NAMALWA (cell line): ENCODE measurements at regions not wholly inside any gene's neighbourhood (a gene's known extent, or its start where the extent isn't known, plus 50 kb on each side); places are given as distances from the start of the nearest gene placed in this dataset.

Source experiments
- DNase-seq: peaks from one replicate; pipeline ENCODE4 v3.0.0-alpha.2; 2015; ENCODE audit warnings: low spot score

DNA sequence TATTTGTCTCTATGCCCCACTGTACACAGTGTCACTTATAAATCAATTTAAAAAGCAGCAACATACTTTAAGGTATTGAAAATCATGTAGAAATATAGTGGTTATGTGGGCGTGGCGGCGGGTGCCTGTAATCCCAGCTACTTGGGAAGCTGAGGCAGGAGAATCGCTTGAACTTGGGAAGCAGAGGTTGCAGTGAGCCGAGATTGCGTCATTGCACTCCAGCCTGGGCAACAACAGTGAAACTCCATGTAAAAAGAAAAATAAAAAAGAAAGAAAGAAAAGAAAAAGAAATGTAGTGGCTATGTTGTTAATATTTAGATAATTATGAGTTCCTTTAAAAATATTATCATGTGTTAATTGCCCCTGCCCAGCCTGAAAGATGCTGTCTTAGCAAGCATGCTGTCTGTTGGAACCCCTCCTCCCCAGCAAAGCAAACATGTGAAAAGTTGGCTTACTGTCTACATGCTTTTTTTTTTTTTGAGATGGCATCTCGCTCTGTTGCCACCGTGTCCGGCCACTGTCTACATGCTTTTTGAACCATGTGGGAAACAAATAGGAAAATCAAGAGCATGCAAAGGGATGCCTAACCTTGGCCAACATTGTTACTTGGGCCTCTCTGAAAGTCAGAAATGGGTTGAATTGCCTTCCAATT lies 151.4 kb upstream of the TSHZ2 start:
- no peak for DNase-seq

DNA sequence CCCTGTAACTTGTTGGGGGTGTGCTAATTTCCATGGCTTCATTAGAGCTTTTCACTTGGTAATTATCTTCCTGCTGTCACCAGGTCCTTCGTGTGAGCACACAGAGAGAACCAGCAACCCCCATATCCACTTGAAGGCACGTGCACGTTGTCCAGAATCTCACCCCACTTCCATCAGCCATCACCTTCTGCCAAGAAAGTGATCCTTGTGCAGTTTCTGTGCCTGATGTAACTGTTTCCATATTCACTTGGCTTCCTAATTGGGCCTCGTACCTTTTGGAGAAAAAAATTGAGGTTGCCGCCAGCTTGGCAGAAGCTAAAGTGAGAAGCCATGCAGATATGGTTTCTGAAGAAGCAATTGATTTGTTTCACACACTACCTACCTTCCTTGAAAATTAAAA lies 153.7 kb upstream of the TSHZ2 start:
- no peak for DNase-seq

DNA sequence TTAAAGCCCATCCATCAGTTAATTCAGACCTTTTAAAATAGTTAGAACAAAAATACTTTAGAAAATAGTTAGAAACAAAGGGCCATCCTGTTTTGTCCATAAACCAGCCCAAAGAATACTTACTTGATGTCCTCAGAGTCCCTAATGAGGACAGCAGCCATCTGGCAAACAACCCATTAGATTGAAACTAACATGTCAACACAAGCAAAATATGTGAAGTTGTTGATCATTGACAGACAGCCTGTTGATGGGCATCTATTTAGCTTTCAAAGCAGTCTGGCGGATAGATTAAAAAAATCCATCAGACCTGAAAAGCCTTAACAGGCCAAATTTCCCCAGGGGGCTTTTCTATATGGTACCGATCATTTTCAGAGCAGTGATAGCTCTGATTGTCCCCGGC lies 154.2 kb upstream of the TSHZ2 start:
- DNase-seq: no peak

DNA sequence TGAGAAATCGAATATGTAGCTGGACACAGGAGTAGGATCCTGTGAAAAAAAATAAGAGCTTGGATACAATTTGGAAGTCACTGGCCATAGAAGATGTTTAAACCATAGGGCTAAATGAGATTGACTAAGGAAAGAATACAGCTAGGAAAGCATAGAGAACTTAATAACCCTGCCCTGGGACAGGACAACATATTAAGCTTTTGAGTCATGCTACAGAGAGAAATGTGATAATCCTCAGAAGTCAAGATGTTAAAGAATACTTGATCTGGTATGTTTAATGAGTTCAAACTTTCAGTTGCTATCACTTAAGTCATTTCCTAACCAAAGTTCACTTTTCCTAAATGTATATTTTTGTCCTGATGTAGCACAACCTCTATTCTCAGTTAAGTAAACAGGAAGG lies 154.6 kb upstream of the TSHZ2 start:
- DNase-seq: no peak

DNA sequence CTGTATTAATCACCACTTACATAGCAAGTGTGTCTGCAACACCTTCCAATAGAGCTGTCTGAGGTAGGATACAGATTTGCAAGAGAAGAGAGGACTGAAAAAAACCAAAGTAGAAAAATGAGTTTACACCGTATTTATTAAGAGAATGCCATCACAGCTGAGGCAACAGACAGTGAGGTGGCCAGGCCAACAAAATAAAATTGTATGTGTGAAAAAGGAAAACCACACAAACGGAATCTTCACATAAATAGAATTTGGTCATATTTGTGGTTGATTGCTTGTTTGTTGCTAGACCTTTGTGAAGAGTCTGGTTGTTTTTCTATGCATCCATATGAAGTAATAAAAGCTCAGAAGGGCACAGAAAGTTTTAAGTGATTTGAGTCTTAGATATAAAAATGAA lies 157.8 kb upstream of the TSHZ2 start:
- DNase-seq: no peak

DNA sequence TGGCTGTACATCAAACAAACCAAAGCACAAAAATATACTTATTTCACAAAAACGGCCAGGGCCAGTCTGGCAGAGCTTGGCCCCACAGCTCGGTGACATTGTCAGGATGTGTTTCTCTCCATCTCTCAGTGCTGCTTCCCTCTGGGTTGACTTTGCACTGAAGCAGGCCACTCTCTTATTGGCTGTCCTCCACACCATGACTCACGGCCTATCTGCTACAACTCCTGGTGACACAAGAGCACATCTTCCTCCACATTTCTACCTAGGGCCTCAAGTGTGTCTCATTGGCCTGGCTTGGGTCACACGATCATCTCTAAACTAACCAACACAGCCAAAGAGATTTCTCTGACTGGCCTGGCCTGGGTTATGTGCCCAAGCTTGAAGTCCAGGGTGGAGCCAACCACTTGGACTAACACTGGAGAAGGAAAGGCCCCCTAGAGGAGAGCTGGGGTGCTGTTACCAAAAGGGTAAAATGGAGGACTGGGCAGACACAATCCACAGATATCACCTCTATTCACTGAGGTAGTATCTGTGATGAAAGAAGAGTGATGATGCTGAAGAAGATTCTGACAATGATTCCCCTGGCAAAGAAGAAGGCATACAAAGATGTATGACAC lies 159.8 kb upstream of the TSHZ2 start:
- peak; percentile 18 for DNase-seq

DNA sequence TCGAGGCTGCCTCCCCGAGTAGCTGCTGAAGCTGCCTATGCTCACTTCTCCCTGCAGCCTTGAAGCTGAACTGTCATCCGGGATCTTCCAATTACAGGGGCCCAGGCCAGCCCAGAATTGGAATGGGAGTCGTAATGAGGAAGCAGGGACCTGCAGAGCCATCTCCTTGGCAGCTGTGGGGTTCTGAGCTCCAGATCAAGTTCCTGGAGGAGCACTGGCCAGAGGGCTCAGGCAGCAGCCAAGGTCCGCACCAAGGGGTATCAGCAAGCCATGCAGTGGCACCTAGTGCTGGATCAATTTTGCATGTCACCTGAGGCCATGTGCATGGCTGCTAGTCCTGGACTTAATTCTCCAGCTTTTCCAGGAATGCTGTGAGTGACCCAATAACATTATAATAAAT lies 163.2 kb upstream of the TSHZ2 start:
- DNase-seq: no peak

DNA sequence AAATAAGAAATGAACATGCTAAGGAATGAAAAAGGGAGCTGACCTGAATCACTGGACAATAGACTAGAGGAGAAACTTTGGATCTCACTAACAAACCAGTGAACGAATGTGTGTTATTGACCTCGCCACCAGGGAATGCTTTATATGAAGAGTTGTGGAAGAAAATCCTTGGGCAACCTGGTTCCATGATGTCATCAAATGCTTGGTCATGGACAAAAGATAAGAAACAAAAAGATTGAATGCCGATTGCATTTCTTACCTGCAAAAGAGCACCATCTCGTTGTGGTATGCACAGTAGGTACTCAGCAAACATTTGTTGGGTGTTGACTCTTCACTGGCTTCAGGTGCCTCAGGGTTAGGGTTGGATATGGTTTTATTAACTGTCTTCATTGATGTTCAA lies 165.2 kb upstream of the TSHZ2 start:
- no peak for DNase-seq

DNA sequence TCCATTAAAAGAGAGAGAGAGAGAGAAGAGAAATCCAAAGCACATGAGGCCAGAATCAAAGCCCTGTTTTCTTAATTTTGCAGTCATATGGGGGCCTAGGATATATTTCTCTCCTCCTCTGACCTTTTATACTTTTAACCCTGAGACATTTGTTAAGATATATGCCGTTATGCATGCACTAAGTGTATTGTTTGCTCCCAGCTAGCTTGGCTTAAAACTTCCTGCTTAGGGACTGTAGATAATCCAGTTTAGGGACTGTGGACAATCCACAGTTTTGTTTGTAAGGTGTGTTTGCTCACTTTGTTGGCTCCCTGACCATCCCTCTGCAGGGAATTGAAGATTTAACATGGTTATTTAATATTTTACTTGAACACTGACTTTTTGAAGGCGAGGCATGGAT lies 166.3 kb upstream of the TSHZ2 start:
- DNase-seq: no peak

DNA sequence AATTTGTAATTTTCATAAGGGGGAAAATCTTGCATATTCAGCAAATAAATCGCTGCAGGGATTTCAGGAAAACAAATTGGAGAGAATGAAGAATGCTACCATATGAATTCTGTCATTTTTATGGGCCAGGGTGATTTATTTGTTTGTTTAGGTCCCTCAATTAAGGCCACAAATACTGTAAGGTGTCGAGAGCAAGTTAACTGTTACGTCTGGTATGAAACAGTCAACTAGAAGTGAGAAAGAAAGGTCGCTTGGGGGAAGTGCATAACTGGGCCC lies 166.9 kb upstream of the TSHZ2 start:
- no peak for DNase-seq

DNA sequence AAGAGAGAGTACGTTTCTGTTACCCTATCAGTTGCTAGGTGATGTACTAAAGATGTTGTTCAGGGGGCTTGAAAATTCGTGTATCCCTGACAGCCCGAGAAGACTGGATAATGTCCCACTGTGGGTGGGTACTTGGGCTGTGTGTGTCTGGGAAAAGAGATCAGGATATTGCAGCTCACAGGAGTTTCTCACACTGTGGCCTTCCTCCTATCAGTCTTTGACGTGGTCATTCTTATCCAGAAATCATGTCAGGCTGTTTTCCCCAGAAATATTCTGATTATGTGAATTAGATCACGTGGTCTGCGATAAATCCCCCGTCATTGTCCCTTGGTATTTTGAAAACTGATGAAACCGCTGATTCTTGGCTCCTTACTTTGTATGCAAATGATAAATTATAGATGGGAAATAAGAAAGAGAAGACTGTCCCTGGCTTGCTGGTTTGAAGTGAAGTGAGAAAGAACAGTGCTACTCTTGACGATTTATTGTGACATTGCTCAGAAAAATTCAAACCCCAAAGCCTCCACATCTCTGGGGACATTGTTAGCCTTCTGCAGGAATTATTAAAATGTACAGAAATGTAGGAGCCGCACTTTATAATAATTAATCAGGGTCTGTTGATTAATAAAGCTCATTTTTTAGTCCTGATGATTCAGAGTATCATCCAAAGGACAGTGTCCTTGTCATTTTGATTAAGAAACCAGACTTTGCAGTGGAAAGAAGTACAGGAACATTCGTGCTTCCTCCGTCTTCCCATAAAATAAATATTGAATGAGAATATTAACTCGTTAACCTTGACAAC lies 167.5 kb upstream of the TSHZ2 start:
- DNase-seq: no peak

DNA sequence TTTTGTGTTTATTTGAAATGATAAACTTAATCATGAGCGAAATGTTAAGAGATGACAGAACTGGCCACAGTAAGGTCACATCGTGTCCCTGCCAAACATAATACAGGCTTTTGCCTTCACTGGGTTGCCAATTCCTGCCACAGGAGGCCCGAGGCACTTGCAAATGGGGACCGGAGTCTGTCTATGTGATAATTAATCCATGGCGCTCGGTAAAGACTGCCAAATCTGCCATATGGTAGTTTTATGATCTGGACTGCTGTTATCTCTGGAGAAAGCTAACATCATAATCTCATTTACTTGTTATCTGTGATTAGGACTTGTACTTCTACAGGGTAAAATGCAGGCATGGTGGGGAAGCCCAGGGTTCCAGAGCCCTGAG lies 170.5 kb upstream of the TSHZ2 start:
- DNase-seq: no peak

DNA sequence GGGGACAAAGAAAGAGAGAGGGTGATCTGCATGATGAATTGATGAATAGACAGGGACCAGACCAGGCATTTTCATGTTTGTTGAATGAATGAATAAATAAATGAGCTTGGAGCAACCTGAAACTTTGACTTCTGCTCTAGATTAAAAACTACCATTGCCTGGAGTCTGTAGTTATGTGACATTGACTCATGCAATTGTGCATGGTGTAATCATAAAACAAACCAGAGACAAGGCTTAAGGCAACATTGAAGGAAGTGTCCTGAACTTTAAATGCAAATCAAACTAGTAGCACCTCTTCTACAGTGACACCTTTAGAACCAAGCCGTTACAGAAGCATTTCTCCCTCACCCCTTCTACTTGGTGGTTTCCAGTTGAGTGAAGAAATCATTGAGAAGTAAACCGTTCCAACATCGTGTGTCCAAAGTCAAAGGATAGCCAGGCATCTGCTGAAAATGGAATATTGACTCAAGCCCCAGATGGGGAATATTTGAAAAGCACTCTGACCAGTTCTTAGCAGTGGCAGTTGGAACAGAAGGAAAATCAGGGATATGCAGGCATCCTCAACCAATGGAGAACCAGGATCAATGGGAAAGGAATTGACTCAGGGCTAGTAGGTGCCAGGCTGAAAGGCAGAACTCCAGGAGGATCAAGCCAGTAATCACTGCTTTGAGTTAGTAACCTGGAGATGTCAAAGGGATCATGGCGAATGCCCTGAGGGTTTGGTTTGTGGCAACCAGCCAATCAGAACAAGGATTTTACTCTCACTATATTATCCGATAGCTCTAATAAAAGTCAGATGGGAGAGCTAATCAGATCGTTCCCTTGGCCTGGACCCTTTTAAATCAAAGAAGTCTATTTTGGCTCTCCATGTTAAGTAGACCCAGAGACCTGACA lies 171.2 kb upstream of the TSHZ2 start:
- DNase-seq: no peak

DNA sequence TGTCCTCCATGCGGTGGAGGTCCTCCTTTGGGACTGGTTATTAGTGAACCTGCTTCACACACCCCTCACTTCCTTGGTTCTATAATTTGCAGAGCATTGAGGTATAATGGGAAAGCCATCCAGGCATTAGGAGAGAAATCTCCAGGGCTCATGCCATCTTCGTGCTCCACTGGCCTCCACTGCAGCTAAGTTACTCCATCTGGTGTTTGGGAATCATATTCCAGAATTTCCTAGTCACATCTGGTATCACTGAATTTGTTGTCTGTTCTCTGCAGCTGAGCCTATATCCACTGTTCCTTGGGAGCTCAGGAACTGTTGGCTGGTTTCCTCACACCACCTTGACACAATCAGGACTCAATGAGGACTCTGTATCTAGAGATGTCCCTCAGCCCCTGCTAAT lies 173.0 kb upstream of the TSHZ2 start:
- DNase-seq: no peak

DNA sequence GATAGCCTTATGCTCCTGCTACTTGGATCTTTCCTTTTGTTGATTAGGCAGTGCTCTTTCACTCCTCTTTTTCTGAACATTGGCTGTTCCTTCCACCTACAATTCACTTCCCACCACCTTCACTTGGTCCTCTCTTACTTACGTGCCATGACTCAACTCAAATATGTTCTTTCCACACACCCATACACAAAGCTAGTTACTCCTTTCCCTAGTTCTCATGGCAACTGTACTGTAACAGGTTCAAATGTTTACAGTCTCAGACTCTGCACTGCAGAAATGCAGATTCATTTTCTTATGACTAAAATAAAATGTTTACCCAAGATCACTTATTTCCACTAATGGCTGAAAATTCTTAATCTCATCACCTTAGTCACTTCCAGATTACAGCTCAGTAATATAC lies 174.0 kb upstream of the TSHZ2 start:
- DNase-seq: no peak

DNA sequence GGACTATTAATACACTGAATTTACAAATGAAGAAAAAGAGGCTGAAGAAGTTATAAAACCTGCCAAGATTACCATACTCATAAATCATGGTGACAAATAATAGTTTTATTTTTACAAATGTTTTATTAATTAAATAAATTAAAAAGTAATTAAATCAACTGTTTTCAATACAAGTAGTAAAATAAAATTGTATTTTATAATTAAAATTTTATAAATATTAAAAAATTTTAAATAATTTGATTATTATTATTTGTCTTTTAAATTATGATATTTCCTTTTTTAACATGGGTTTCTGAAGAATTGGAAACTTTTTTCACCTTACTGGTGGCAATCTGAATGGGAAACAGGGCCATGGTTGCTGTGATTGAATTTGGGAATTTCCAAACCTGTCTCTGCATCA lies 177.3 kb upstream of the TSHZ2 start:
- DNase-seq: no peak

DNA sequence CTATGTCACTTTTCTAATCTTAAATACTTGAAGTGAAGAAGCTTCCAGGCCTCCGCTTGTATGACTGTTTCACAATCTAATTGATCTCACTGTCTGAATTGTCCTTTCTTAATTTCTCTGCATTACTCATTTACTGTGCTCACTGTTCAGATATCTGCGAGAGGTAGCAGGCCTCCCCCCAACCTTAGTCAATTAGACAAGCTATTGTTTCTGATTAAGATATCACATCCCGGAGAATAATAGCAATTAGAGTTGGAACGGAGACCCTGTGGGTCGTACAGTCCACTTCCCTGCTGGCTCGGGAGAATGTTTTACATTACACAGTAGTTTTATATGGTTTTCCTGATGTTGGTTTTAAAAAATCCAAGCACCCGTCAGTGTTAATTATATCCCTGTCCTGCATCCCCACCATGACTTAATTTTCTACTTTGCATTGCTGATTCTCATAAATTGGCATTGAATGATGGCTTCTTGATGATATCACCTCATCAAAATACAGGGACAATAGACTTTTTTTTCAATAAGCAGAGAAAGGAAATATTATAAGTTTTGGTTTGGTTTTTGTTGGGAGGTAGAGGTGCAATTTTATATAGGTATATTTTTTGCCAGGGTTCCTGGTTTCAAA lies 178.7 kb upstream of the TSHZ2 start:
- no peak for DNase-seq

DNA sequence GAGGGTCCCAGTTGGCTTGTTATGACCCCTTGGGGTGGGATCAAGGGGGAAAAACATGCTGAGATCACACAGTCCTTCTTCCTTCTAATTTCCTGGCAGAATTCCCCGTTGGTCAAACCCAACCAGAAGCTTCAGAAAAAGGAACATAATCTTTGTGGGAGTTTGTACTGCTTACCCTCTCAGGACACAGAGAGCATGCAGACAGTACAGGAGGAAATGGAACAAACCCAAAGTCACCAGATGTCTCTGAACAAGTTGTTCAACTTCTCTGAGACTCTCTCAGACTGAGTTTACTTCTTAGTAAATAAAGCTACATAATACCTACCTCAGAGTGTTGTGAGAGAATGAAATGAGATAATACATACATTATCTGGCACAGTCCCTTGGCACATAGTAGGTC lies 181.1 kb upstream of the TSHZ2 start:
- DNase-seq: no peak

DNA sequence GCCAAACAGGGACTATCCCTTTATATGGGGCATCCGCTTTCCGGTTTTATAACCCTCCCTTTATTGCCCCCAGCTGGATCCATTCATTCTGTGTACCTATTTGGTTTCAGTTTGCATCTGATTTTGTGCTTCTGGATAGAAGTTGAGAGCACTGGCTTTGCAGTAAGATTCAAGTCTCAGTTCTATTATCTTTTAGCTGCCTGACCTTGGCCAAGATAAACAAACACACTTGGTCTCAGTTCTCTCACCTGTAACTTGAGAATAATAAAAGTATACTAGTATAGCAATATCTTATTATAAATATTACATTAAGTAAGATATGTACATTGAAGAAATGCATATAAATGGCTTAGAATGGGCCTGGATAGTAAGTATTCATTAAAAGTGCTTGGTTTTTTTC lies 182.4 kb upstream of the TSHZ2 start:
- DNase-seq: no peak

DNA sequence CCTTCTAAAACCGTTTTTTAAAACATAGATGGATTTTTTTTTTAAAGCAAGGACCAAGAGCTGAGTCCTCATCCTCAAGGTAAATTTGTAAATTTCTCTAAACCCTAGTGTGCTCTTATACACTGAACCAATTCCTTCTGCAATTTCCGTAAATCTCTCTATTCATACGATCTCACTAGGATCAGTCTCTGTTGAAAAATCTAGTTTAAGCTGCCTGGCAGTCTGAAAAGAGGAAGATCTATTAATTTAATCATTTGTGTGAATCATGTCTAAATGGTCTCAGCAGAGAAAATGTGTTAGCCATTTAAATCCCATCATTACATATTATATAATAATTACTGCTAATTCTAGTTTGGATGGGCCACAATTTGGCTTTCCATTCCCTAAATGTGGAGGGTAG lies 184.2 kb upstream of the TSHZ2 start:
- DNase-seq: no peak

DNA sequence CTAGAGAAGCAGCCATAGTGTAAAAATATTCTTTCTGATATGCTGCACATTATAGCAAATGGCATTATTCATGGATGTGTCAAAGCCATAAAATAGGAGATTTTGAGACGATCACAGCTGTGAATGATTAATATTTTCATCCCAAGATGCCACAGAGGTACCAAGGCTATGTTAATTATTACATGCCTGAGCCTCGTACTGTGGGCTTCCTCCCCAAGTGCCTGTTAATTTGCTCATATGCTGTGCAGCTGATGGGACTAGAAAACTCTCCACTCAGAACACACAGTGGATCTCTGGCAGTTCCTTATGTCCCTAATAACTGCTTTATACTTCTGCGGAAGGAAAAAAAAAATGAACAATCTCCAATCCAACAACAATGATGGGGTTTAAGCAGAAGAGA lies 184.9 kb upstream of the TSHZ2 start:
- DNase-seq: no peak

DNA sequence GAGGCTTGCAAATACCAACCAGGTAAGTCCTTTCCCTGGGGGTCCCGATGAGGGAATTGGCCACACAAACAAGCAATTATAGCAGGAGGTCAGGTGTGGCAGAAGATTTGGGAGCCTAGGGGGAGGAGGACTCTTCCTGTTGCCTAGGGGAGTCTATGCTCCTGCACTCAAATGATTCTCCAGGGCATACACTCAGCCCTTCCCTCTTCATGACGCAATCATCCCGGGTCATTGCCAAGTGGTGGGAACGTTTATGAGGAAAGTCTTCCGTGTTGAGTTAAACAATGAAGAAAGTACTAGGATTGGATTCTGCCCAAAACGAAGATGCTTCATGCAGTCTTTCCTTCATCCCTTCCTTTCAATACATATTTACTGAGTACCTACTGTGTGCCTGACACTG lies 186.5 kb upstream of the TSHZ2 start:
- no peak for DNase-seq
